ENCODE measurements at regions not wholly inside any gene's neighbourhood (a gene's known extent, or its start where the extent isn't known, plus 50 kb on each side); places are given as distances from the start of the nearest gene placed in this dataset.

DNA sequence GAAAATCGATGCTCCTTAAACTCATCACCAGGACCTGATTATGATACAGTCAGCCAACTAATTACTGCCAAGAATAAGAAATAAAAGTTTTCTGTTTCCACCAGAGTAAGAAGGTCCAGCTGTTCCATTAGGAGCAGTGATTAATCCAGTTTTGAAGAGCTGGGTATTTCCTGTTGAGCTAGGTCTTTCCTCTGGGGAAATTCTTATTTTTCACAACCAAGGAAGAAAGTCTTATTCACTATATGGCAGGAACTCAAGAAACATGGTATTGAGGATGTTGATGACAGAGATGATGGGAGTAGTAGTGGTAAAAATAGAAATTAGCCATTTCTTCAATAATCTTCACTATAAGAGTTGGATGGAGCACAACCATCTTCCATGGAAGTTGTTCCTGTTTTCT, 374.6 kb upstream of the RUNX1 start:
- H3K27ac Mint-ChIP-seq, result no peak overlapping the region
- H3K9me3 Mint-ChIP-seq, result peaks cover 7% of the 10 kb centered on the region
- H3K4me1 Mint-ChIP-seq, result peaks cover 14% of the 10 kb centered on the region
- DNase-seq (no peak), ATAC-seq (ENCODE audit: low read depth) (no peak)
- POLR2A ChIA-PET, result no interaction called here
- peaks cover 7% of the 10 kb centered on the region for H3K36me3 Mint-ChIP-seq
- peaks cover 10% of the 10 kb centered on the region for H3K27me3 Mint-ChIP-seq
- no peak overlapping the region for H3K4me3 Mint-ChIP-seq

DNA sequence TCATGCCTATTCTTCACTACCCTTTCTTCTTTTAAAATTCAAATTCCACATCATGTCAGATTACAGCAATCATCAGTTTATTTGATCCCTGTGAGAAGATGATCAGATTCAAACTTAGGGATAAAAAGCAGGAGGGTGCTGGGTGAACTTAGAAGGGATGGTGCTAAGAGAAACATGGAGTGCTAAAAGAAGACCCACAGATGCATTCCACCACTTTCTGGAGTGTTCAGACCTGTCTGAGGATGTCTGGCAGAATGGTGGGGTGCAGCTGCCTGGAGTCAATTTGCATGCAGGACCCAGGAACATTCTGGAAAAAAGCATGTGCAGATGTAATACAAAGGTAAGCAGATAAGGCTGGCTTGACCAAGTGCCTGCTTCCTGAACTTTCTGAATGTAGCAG, 372.9 kb upstream of the RUNX1 start:
- peaks cover 7% of the 10 kb centered on the region for H3K36me3 Mint-ChIP-seq
- peaks cover 7% of the 10 kb centered on the region for H3K9me3 Mint-ChIP-seq
- peaks cover 5% of the 10 kb centered on the region for H3K4me1 Mint-ChIP-seq
- ATAC-seq (ENCODE audit: low read depth) (no peak), DNase-seq (no peak)
- H3K27me3 Mint-ChIP-seq, result peaks cover 7% of the 10 kb centered on the region
- no peak overlapping the region for H3K4me3 Mint-ChIP-seq
- H3K27ac Mint-ChIP-seq, result no peak overlapping the region
- POLR2A ChIA-PET, result no interaction called here

DNA sequence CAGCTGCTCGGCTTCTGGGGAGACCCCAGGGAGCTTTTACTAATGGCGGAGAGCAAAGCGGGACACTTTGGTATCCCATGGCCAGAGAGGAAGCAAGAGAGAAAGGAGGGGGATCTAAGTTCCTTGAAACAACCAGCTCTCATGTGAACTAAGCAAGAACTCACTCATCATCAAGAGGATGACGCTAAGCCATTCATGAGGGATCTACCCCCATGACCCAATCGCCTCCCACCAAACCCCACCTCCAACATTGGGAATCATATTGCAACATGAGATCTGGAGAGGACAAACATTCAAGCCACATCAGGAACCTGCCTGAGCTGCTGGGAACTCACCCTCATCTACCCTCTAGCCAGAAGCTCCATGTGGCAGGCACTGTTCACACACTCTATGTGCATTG, 372.1 kb upstream of the RUNX1 start:
- ATAC-seq (ENCODE audit: low read depth) (no peak), DNase-seq (no peak)
- no peak overlapping the region for H3K4me3 Mint-ChIP-seq
- peaks cover 7% of the 10 kb centered on the region for H3K9me3 Mint-ChIP-seq
- peaks cover 2% of the 10 kb centered on the region for H3K27me3 Mint-ChIP-seq
- POLR2A ChIA-PET, result no interaction called here
- H3K36me3 Mint-ChIP-seq, result peaks cover 7% of the 10 kb centered on the region
- H3K27ac Mint-ChIP-seq, result no peak overlapping the region
- no peaks in the 10 kb centered on the region for H3K4me1 Mint-ChIP-seq

DNA sequence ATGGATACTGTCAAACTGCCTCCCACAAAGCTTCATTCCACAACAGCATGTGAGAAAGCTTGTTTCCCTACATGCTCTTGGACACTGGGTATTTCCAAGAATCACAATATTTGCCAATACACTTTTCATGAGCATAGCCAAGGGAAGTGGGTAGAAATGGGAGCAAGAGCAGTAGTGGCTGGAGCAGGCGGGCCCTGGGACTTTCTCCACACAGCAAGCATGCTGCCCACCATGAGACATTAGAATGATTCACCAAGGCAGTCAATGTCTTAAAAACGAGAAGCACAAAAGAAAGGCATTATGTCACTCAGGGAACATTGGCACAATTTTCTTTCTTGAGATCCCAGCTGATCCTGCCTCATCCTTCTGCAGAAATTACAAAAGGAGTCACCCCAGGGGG, 371.6 kb upstream of the RUNX1 start:
- DNase-seq, result no peak
- H3K9me3 Mint-ChIP-seq, result peaks cover 7% of the 10 kb centered on the region
- POLR2A ChIA-PET, result no interaction called here
- H3K27ac Mint-ChIP-seq, result no peak overlapping the region
- no peaks in the 10 kb centered on the region for H3K4me1 Mint-ChIP-seq
- peaks cover 2% of the 10 kb centered on the region for H3K27me3 Mint-ChIP-seq
- H3K36me3 Mint-ChIP-seq, result peaks cover 7% of the 10 kb centered on the region
- no peak for ATAC-seq (ENCODE audit: low read depth)
- no peak overlapping the region for H3K4me3 Mint-ChIP-seq

DNA sequence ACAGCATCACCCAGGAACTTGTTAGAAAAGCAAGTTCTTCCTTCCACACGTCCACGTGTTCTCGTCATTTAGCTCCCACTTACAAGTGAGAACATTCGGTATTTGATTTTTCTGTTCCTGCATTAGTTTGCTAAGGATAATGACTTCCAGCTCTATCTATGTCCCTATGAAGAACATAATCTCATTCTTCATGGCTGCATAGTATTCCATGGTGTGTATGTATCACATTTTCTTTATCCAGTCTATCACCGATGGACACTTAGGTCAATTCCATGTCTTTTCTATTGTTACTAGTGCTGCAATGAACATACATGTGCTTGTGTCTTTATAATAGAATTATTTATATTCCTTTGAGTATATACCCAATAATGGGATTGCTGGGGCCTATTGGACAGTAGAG, 368.7 kb upstream of the RUNX1 start:
- no peaks in the 10 kb centered on the region for H3K4me1 Mint-ChIP-seq
- ATAC-seq (ENCODE audit: low read depth) (no peak), DNase-seq (no peak)
- H3K36me3 Mint-ChIP-seq, result peaks cover 6% of the 10 kb centered on the region
- POLR2A ChIA-PET, result no interaction called here
- H3K27me3 Mint-ChIP-seq, result peaks cover 13% of the 10 kb centered on the region
- no peak overlapping the region for H3K27ac Mint-ChIP-seq
- H3K4me3 Mint-ChIP-seq, result no peak overlapping the region
- H3K9me3 Mint-ChIP-seq, result peaks cover 7% of the 10 kb centered on the region

DNA sequence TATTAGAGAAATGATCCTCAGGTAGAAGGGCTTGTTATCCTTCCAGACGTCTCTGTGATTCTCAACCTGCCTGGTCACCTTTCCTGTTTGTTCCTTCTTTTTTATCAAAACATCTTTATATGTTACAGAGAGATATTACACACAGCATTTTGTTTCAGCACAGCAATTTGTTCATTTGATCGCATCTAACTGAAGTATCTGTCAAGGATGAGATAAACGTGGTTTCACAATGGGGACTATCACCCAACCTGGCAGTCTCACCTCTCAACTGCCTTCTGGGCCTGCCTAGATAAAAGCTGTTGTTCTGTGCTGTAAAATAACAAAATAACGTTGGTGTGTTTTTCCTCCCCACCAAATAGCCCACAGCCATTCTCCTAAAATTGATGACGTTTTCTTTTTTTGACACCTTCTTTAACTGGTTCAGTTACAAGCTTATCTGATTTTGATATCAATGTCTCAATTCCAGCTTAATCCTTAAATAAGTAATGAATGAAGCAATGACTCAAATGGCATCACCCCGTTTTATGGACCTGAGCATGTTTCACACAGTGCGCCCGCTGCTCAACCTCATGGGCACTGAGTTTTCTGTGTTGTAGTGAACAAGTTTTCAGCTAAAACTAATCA, 367.9 kb upstream of the RUNX1 start:
- ATAC-seq (ENCODE audit: low read depth), result no peak
- Mint-ChIP-seq H3K27ac (no peak overlapping the region), H3K4me1 (no peaks in the 10 kb centered on the region), H3K4me3 (no peak overlapping the region), H3K36me3 (peaks cover 2% of the 10 kb centered on the region), H3K27me3 (peaks cover 13% of the 10 kb centered on the region), H3K9me3 (peaks cover 2% of the 10 kb centered on the region)
- POLR2A ChIA-PET, result no interaction called here
- DNase-seq, result no peak

DNA sequence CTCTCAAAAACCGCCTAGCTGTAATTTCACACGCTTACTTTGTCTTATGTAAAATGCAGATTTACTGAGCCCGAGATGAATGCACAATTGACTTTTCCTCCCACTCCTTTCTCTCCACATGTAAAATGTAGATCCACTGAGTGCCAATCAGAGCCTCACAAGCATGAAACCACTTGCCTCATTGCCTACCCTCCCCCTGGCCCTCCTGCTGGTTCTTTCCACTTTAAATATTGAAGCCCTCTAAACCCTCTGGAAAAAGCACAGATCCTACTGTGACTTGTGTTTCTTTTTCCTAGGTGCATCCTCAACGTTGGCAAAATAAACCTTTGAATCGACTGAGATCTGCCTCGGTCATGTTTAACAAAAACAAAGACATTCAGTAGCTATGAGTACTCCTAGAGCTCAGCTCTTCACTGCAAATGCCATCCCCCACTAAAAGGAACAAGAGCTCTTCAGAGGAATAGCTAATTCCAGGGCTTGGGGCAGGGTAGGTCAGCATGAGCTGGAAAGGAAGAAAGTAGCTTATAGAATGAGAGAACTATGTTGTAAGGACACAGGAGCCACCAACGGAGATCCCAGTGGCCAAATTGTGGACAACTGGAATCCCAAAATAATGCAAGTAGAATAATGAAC, 365.5 kb upstream of the RUNX1 start:
- H3K27me3 Mint-ChIP-seq, result peaks cover 13% of the 10 kb centered on the region
- POLR2A ChIA-PET, result no interaction called here
- no peaks in the 10 kb centered on the region for H3K9me3 Mint-ChIP-seq
- no peak for DNase-seq
- no peaks in the 10 kb centered on the region for H3K4me1 Mint-ChIP-seq
- peaks cover under 1% of the 10 kb centered on the region for H3K36me3 Mint-ChIP-seq
- ATAC-seq (ENCODE audit: low read depth), result no peak
- H3K4me3 Mint-ChIP-seq, result no peak overlapping the region
- no peak overlapping the region for H3K27ac Mint-ChIP-seq

DNA sequence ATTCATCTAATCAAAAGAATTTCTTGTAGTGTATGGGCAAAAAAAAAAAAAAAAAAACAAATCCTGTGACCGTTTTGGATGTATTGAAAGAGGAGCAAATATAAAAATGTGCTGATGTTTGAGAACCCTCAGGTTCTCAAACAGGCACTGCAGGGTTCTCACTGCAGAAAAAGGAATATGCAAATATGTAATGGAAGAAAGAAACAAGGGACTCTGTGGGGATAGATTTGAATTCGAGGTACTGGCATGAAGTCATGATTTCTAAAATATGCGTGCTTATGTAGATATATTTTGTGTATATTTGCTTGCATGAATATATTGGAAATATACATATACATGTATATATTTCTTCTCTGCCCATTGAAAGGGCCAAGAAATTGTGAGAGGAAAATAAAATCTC, 365.0 kb upstream of the RUNX1 start:
- no peaks in the 10 kb centered on the region for H3K4me1 Mint-ChIP-seq
- H3K4me3 Mint-ChIP-seq, result no peak overlapping the region
- ATAC-seq (ENCODE audit: low read depth) (no peak), DNase-seq (no peak)
- no peaks in the 10 kb centered on the region for H3K9me3 Mint-ChIP-seq
- POLR2A ChIA-PET, result no interaction called here
- H3K27ac Mint-ChIP-seq, result no peak overlapping the region
- peaks cover 13% of the 10 kb centered on the region for H3K27me3 Mint-ChIP-seq
- no peaks in the 10 kb centered on the region for H3K36me3 Mint-ChIP-seq

DNA sequence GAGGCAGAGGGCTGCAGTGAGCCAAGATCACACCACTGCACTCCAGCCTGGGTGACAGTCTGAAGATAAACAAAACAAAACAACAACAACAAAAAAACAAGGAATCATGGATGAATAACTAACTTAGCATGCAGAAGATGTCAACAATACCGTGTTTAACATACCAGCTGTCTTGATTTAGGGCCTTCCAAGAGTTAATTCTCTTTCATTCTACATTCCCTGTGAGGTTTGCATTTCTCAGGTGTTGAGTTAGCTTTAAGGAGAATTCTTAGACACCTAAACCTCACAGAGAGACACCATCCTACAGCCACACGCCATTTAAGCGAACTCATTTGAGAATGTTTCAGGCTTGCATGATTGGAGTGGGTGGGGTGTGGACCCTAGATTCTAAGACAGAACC, 363.1 kb upstream of the RUNX1 start:
- peaks cover 13% of the 10 kb centered on the region for H3K27me3 Mint-ChIP-seq
- no peaks in the 10 kb centered on the region for H3K36me3 Mint-ChIP-seq
- H3K27ac Mint-ChIP-seq, result no peak overlapping the region
- DNase-seq (no peak), ATAC-seq (ENCODE audit: low read depth) (no peak)
- peaks cover 3% of the 10 kb centered on the region for H3K4me1 Mint-ChIP-seq
- no peak overlapping the region for H3K4me3 Mint-ChIP-seq
- POLR2A ChIA-PET, result no interaction called here
- H3K9me3 Mint-ChIP-seq, result no peaks in the 10 kb centered on the region

DNA sequence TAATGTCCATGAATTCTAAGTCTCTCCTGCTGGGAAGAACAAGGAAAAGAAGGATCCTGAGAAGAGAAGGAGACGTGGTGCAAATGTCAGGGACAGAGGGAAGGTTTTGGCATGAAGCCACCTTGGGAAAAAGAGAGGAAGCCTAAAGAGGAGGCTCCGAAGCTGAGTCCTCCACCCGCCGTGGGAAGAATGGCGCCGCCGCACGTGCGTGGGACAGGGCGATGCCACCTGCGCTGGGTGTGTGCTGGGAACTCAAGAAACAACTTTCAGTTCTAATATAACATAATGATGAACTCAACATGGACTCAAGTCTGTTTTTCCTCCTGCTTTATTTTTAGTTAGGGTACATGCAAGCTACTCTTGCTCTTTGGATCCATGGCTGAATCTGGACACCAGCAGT, 362.3 kb upstream of the RUNX1 start:
- DNase-seq (no peak), ATAC-seq (ENCODE audit: low read depth) (no peak)
- Mint-ChIP-seq H3K27ac (no peak overlapping the region), H3K4me1 (peaks cover 3% of the 10 kb centered on the region), H3K4me3 (no peak overlapping the region), H3K9me3 (no peaks in the 10 kb centered on the region), H3K36me3 (no peaks in the 10 kb centered on the region), H3K27me3 (peaks cover 12% of the 10 kb centered on the region)
- POLR2A ChIA-PET, result no interaction called here

DNA sequence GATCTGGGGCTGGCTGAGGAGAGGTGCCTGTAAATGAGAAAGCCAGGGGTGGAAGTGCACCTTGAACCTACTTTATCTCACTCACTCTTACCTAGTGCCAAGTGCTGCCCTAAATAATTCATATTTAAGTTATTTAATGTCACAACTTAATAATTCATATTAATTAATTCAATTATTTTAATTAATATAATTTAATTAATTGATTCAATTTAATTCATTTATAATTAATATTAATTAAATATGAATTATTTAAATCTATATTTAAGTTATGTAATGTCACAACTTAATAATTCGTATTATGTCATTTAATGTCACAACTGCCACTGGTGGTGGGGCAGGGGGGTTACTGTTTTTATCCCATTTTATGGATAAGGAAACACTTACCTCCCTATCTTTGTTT, 361.6 kb upstream of the RUNX1 start:
- Mint-ChIP-seq H3K27ac (no peak overlapping the region), H3K4me1 (peaks cover 3% of the 10 kb centered on the region), H3K36me3 (no peaks in the 10 kb centered on the region), H3K4me3 (no peak overlapping the region), H3K9me3 (no peaks in the 10 kb centered on the region), H3K27me3 (peaks cover 12% of the 10 kb centered on the region)
- no peak for DNase-seq
- POLR2A ChIA-PET, result no interaction called here
- ATAC-seq (ENCODE audit: low read depth), result no peak

DNA sequence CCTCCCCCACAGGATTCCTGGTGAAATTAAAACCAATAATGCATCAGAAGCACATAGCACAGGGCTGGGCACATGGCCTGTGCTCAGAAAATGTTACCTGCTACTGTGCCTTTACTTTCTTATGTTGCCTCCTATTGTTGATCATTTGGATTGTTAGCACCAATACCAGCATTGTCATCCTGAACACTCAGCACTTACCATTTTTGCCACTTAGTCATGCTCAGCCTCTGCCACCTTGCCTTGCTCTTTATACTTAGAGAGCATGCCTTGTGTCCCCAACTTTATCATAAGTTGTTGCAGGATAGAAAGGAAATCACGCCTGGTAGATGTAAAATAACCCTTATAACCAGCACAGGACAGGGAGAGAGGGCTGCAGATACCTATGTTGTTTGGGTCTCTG, 361.0 kb upstream of the RUNX1 start:
- POLR2A ChIA-PET, result no interaction called here
- ATAC-seq (ENCODE audit: low read depth) (no peak), DNase-seq (no peak)
- Mint-ChIP-seq H3K4me1 (peaks cover 3% of the 10 kb centered on the region), H3K27ac (no peak overlapping the region), H3K36me3 (no peaks in the 10 kb centered on the region), H3K4me3 (no peak overlapping the region), H3K9me3 (no peaks in the 10 kb centered on the region), H3K27me3 (peaks cover 12% of the 10 kb centered on the region)

DNA sequence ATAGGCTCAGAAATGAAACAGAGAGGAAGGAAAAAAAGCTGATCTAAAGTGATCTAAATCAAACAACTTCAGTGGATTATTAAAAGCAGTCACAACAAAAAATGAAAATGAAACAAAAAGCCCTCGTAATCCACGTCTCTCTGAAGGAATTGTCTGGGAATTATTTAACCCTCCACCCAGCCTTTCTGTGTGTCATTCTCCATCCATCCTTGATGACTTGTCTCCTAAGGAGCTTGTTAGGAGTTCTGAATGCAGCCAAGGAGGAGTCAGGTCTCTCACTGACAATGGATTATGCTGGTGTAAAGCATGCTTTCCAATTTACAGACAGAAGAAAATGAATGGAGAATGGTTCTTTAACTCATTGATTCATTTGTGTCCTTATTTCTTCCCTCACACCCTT, 359.3 kb upstream of the RUNX1 start:
- Mint-ChIP-seq H3K9me3 (no peaks in the 10 kb centered on the region), H3K36me3 (no peaks in the 10 kb centered on the region), H3K4me1 (peaks cover 6% of the 10 kb centered on the region), H3K4me3 (no peak overlapping the region), H3K27me3 (peaks cover 6% of the 10 kb centered on the region), H3K27ac (no peak overlapping the region)
- DNase-seq, result no peak
- no peak for ATAC-seq (ENCODE audit: low read depth)
- POLR2A ChIA-PET, result no interaction called here

DNA sequence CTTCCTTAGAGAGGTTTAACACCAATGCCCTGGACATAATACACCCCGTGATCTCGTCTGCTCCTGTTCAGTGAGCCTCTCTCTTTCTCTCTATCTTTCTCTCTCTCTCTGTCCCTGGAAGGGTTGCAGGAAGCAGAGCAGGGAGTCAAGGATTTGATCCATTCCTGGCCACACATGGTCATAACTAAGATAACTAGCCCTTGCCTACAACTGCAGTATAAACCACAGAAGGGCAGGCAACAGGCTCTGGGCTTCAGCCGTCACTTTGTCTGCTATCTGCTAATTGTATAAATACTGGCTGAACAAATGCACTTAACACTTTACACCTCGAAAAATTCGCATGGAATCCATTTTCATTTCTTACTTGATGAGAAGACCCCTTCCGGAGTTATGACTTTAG, 357.5 kb upstream of the RUNX1 start:
- POLR2A ChIA-PET, result no interaction called here
- Mint-ChIP-seq H3K9me3 (no peaks in the 10 kb centered on the region), H3K4me3 (no peak overlapping the region), H3K27me3 (peaks cover 8% of the 10 kb centered on the region), H3K36me3 (no peaks in the 10 kb centered on the region), H3K4me1 (peaks cover 6% of the 10 kb centered on the region), H3K27ac (no peak overlapping the region)
- DNase-seq (no peak), ATAC-seq (ENCODE audit: low read depth) (no peak)

DNA sequence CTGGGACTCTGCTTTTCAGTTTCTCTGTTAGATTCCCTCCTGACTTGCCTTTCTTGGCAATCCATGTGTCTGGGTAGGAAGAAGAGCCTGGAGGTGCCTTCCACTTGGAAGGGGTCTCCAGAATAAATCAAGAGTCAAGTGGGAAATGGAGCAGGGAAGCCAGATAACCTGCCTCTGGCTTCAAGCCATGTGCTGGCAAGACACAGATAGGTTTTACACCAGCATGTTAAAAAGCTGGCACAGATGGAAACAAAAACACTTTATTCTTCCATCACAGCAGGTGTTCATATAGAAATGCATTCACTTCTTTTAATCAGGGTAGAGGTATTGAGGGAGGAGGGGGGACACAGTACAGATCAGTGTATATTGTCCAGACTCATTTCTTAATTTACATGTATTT, 356.9 kb upstream of the RUNX1 start:
- Mint-ChIP-seq H3K27me3 (peaks cover 8% of the 10 kb centered on the region), H3K27ac (no peak overlapping the region), H3K9me3 (no peaks in the 10 kb centered on the region), H3K36me3 (no peaks in the 10 kb centered on the region), H3K4me1 (peaks cover 6% of the 10 kb centered on the region), H3K4me3 (no peak overlapping the region)
- POLR2A ChIA-PET, result no interaction called here
- DNase-seq, result no peak
- ATAC-seq (ENCODE audit: low read depth), result no peak
